Spinal cord (tissue), 9 donors: ENCODE measurements at regions not wholly inside any gene's neighbourhood (a gene's known extent, or its start where the extent isn't known, plus 50 kb on each side); places are given as distances from the start of the nearest gene placed in this dataset.

Experiments used
- DNase-seq, 6 donors: peaks; one replicate each; pipeline versions ENCODE4 v3.0.0 to v3.0.0-alpha.2; 2013 to 2015; ENCODE audit warnings: low spot score in 6 of 6, low read depth in 4 of 6
- H3K27ac ChIP-seq: one replicate; pipeline ENCODE4 v1.5.1; 2013; ENCODE audit warnings: low read depth, low read length, control low read depth
- H3K27me3 ChIP-seq: one replicate; pipeline ENCODE4 v1.6.1; 2013; ENCODE audit warnings: low read length; ENCODE audit not compliant: control insufficient read depth, insufficient read depth
- H3K36me3 ChIP-seq: one replicate; pipeline ENCODE4 v1.6.1; 2013; ENCODE audit warnings: low read length; ENCODE audit not compliant: control insufficient read depth, insufficient read depth
- H3K4me1 ChIP-seq: one replicate; pipeline ENCODE4 v1.6.1; 2013; ENCODE audit warnings: low read length; ENCODE audit not compliant: control insufficient read depth, insufficient read depth
- H3K4me3 ChIP-seq: one replicate; pipeline ENCODE4 v1.5.1; 2013; ENCODE audit warnings: low read depth, low read length, control low read depth
- H3K9me3 ChIP-seq: one replicate; pipeline ENCODE4 v1.6.1; 2013; ENCODE audit warnings: low read length; ENCODE audit not compliant: control insufficient read depth, insufficient read depth
- WGBS: methylation state at CpG from one replicate; pipeline ENCODE4 v1.1.5; 2013; ENCODE audit warnings: missing lambda C conversion rate; ENCODE audit not compliant: insufficient coverage; 5-methylcytosine and 5-hydroxymethylcytosine counted together
- donor health status: healthy.

DNA sequence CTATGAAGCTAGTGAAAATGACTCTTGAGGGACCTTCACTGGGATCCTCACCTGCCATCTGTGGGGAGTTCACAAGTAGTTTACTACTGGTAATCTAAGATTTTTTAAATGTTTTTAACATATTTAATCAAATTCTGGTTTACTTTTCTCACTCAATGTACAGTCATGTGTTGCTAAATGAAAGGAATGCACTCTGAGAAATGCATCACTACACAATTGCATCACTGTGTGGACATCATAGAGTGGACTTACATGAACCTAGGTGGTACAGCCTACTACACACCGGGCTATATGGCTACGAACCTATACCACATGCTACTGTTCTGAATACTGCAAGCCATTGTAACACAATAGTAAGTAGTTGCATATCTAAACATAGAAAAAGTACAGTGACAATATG, 528.0 kb downstream of the BCL11A start:
- Histone ChIP-seq H3K27me3 (no peaks in the 10 kb centered on the region), H3K4me3 (no peak overlapping the region), H3K4me1 (no peaks in the 10 kb centered on the region), H3K27ac (no peak overlapping the region), H3K36me3 (no peaks in the 10 kb centered on the region), H3K9me3 (no peaks in the 10 kb centered on the region)
- DNase-seq: no peak
- WGBS: no CpG with 5 or more reads among the region's 2 CpGs

GRCh38 chr2:60023256-60023985, 530.0 kb downstream of the BCL11A start:
- H3K27me3 ChIP-seq: no peaks in the 10 kb centered on the region
- no peak overlapping the region for H3K4me3 ChIP-seq
- WGBS: no CpG with 5 or more reads among the region's 5 CpGs
- no peak overlapping the region for H3K27ac ChIP-seq
- no peaks in the 10 kb centered on the region for H3K9me3 ChIP-seq
- H3K4me1 ChIP-seq: no peaks in the 10 kb centered on the region
- DNase-seq: peak in 1 of 6 donors; percentile 24
- no peaks in the 10 kb centered on the region for H3K36me3 ChIP-seq

- Histone ChIP-seq H3K27me3 (no peaks in the 10 kb centered on the region), H3K36me3 (no peaks in the 10 kb centered on the region), H3K4me1 (no peaks in the 10 kb centered on the region), H3K27ac (no peak overlapping the region), H3K4me3 (no peak overlapping the region), H3K9me3 (no peaks in the 10 kb centered on the region)
- no CpG with 5 or more reads among the region's 2 CpGs for WGBS
- DNase-seq: no peak
Measured at GRCh38 chr2:60007671-60008070, 545.8 kb downstream of the BCL11A start.

GRCh38 chr2:60003076-60003475, 550.4 kb downstream of the BCL11A start:
- no peak overlapping the region for H3K4me3 ChIP-seq
- WGBS: 48% methylated on average over 2 of the region's 2 CpGs
- no peaks in the 10 kb centered on the region for H3K27me3 ChIP-seq
- no peaks in the 10 kb centered on the region for H3K4me1 ChIP-seq
- H3K36me3 ChIP-seq: no peaks in the 10 kb centered on the region
- H3K9me3 ChIP-seq: no peaks in the 10 kb centered on the region
- H3K27ac ChIP-seq: no peak overlapping the region
- DNase-seq: no peak

DNA sequence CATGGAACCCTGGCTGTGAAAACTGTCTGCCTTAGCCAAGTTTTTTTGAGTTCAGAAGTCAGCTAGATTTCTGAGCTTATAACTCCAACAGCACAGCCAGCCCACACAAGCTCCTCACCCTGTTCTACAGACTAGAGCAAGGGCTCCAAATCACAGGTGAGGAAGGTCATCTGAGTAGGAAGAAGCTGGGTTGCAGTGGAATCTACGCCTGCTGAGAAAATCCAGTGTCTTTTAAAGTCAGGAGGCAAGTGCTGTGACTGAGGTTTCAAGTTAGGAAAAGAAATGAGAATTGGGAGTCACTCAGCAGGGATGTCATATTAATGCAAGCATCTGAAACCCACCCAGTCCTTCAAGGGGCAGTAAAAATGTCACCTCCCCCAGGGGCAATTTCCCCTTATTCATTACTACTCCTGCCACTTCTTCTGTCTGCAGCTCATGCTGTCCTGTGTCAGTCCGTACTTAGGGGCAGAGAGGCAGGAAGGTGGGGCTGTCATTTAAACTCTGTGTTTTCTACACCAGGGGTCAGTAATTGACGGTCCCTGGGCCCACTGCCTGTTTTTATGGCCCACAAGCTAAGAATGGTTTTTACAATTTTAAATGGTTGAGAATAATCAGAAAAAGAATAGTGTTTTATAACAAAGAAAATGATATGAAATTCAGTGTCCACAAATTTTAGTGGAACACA, 551.1 kb downstream of the BCL11A start:
- Histone ChIP-seq H3K27ac (no peak overlapping the region), H3K4me1 (no peaks in the 10 kb centered on the region), H3K36me3 (no peaks in the 10 kb centered on the region), H3K9me3 (no peaks in the 10 kb centered on the region), H3K27me3 (no peaks in the 10 kb centered on the region), H3K4me3 (no peak overlapping the region)
- 93% methylated on average over 3 of the region's 3 CpGs for WGBS
- DNase-seq: peak in 1 of 6 donors; percentile 20

DNA sequence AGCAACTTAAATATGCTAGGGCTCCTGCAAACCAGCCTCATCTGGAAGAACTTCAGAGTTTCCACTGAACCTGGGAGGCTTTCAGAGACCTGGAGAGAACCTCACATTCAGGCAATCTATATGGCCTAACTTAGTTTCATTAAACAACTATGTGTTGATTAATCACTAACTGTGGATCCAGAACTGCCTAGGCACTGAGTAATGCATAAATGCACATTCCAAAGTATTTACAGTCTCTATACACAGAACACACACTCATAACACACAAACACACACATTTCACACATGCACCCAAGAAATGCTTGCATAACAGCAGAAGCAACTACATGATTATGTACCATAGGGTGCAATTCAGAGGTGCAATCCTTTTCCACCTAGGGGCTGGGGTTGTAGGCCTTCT, 552.8 kb downstream of the BCL11A start:
- Histone ChIP-seq H3K36me3 (no peaks in the 10 kb centered on the region), H3K4me1 (no peaks in the 10 kb centered on the region), H3K4me3 (no peak overlapping the region), H3K27ac (no peak overlapping the region), H3K9me3 (no peaks in the 10 kb centered on the region), H3K27me3 (no peaks in the 10 kb centered on the region)
- DNase-seq: no peak

GRCh38 chr2:59998324-59998723, 555.1 kb downstream of the BCL11A start:
- Histone ChIP-seq H3K36me3 (no peaks in the 10 kb centered on the region), H3K9me3 (no peaks in the 10 kb centered on the region), H3K27ac (no peak overlapping the region), H3K27me3 (no peaks in the 10 kb centered on the region), H3K4me1 (no peaks in the 10 kb centered on the region), H3K4me3 (no peak overlapping the region)
- no peak for DNase-seq

GRCh38 chr2:59997371-59997770, 556.1 kb downstream of the BCL11A start:
- Histone ChIP-seq H3K36me3 (no peaks in the 10 kb centered on the region), H3K9me3 (no peaks in the 10 kb centered on the region), H3K27me3 (no peaks in the 10 kb centered on the region), H3K4me1 (no peaks in the 10 kb centered on the region), H3K27ac (no peak overlapping the region), H3K4me3 (no peak overlapping the region)
- WGBS: no CpG with 5 or more reads among the region's 3 CpGs
- DNase-seq: peak in 1 of 6 donors; percentile 17

DNA sequence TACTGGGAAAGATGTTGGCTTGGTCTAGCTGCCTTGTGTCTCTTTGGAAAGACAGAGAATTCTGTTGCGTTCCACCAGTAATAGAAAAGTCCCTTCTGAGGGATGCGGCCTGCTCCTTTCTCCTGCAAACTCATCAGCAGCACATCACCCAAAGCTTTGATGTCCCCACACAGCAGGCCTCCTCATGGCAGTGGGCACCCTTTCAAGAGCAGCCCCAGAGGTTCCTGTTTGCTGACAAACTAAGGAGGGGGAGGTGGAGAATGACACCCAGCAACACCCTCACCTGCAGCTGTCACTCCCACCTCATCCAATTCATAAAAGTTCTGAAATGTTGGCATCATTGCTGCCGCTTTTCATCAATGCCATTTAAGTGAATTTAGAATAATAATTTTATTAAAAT, 556.6 kb downstream of the BCL11A start:
- no peaks in the 10 kb centered on the region for H3K27me3 ChIP-seq
- no peak overlapping the region for H3K4me3 ChIP-seq
- H3K36me3 ChIP-seq: no peaks in the 10 kb centered on the region
- no CpG with 5 or more reads among the region's 3 CpGs for WGBS
- H3K4me1 ChIP-seq: no peaks in the 10 kb centered on the region
- no peak overlapping the region for H3K27ac ChIP-seq
- no peak for DNase-seq
- H3K9me3 ChIP-seq: no peaks in the 10 kb centered on the region

DNA sequence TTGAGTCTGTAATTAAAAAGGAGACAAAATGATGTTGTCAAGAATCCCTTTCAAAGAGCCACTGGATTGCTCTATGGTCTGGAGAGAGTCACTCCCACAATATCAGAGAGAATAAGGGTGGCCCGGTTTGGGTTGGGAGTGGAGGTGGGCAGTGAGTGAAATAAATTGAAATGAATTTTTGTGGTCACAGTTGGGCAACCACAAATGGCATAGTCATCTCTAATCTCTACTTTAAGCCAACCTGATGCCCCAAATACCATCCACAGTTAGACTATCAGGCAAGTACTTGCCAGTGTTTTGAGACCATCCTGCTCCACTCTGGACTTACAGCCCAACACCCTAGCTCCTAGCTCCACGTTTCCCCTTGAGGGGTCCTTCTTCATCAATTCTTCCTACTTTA, 559.7 kb downstream of the BCL11A start:
- no CpG with 5 or more reads among the region's 2 CpGs for WGBS

More for the DNA sequence above, 559.7 kb downstream of the BCL11A start:
- H3K9me3 ChIP-seq: no peaks in the 10 kb centered on the region
- no peaks in the 10 kb centered on the region for H3K4me1 ChIP-seq
- DNase-seq: no peak
- H3K36me3 ChIP-seq: no peaks in the 10 kb centered on the region
- H3K27ac ChIP-seq: no peak overlapping the region
- H3K4me3 ChIP-seq: no peak overlapping the region
- H3K27me3 ChIP-seq: no peaks in the 10 kb centered on the region
